GM21390 (cell line): ENCODE measurements at regions not wholly inside any gene's neighbourhood (a gene's known extent, or its start where the extent isn't known, plus 50 kb on each side); places are given as distances from the start of the nearest gene placed in this dataset.
A peak's percentile ranks its signal among the peaks of the same experiment; 100 is the strongest.

Experiments used
- ATAC-seq: cut with Tn5 transposase; IDR thresholded peaks from one replicate; pipeline ENCODE4 v1.9.1; 2021; ENCODE audit not compliant: unreplicated experiment

DNA sequence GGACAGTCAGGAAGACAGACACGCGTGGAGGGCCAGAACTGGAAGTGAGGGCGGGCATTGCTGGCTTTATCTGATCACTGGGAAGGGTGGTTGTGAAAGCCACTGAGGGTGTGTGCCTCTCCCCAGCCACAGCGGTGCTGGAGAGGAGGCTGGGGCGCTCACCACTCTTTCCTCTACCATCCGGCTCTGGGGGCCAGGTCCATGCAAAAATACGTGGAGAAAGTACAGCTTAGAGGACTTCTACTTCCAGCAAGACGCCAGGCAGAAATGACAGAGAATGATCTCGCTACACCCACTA is 148.8 kb upstream of the RPS6KA2 start:
- no peak for ATAC-seq

- peak; percentile 66 for ATAC-seq
Measured at GRCh38 chr6:166775180-166775922, 148.3 kb upstream of the RPS6KA2 start.

DNA sequence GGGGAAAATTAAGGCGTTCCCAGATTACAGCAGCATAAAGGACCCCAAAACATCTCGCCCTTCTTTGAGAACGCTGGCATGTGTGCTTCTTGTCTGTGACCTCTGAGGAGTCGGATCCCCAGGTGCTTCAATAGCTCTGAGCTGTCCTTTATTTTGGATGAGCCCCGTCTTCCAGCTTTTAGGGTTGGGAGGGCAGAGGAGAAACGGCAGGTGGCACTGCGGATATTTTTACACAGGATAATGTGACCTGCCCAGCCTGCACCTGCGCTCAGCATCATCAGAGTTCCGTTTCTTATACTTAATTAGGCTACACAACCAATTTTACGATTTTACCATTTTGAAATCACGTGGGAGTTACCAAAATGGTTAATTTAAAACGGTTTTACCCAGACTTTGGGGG is 147.7 kb upstream of the RPS6KA2 start:
- no peak for ATAC-seq

DNA sequence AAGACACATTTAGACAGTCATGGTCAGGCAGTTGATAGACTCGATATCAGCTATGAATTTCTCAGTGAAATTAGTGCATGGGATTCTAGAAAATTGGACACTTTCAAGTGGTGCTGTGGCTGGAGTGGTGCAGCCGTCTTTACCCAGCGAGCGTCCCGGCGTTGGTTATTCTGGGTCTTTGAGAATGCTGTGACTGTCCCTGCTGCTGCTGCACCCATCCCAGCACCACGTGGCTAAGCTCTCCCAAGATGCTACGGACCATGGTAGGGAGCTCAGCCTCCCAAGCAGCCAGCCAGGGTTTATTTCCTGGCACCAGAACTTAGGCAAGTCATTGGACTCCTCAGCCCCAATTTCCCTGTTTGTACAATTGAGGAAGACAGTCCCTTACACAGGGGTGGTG is 147.2 kb upstream of the RPS6KA2 start:
- ATAC-seq: no peak

DNA sequence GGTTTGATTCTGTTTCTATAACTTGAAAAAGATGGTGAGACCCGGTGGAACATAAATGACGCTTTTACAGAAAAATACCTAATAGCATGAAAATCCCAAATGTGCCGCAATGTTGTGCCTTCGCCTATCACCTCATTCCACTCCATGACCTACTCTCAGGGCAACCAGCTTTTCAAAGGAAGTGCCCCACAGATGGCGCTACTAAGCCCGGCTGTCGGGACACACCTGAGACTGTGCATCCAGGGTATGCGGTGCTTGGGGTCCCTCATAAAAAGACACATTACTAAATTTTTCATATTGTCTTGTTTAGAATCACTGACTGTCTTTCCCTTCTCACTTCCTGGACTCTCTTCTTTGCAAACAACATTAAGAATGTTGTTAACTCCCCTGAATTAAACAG is 145.5 kb upstream of the RPS6KA2 start:
- ATAC-seq: no peak

- no peak for ATAC-seq
Measured at GRCh38 chr6:166771701-166772100, 144.7 kb upstream of the RPS6KA2 start.

DNA sequence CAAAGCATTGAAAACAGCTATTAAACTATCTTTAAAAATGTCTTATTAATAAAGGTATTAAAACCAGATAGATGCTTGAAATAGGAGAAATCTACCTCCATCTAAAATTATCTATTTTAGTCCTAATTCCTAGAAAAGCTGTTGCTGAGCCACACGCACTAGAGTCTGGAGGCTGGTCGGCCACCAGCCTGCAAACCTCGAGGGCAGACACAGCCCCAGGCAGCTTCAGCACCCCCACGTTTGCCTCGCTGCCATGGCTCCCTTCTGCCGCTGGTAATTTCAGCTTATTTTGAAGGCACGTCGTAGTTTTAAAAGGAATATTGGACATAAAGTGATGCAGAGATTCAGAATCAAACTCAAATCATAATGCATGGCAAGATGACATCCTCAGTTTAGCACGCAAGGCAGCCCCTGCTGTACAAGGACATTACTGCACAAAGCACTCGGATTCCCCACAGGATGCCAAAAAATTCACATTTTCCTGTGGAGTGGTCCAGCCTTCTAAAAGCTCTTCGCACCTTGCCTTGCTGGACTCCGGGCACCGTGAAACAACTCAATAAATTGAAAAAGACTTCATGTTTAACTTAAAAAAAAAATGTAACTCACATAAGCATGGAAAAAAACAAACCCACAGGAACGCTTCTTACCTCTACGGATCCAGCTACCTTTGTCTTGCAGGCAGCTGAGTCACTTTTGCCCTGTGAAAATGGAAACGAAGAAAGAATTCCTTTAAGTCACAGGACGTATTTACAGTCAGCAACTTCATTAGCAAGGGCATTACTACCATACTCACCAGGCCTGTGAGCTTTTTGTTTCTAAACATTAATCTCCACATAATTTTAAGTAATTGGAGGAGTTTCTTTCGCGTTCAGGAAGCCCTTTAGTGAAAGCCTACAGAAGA is 143.4 kb upstream of the RPS6KA2 start:
- no peak for ATAC-seq

- ATAC-seq: no peak
Measured at GRCh38 chr6:166769648-166770047, 142.6 kb upstream of the RPS6KA2 start.

DNA sequence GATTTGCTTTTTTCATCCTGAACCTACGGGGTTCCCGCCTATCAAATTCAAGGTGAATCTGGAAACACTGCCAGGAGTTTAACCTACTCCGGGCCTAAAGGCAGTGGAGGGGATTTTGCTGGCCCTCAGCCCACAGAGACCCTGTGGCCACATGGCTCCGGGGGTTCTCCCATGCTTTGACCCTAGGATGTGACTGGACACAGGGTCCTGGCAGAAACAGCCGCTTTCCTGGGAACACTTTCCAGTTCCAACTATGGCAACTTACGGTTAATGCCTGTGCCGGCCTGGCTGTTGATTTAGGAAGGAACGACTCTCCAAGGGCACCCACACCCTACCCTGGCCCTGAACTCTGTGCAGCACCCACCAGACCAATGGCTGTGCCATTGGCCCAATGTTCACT is 141.7 kb upstream of the RPS6KA2 start:
- no peak for ATAC-seq

GRCh38 chr6:166767230-166767629 is 140.2 kb upstream of the RPS6KA2 start:
- no peak for ATAC-seq

GRCh38 chr6:166766769-166767168 is 139.7 kb upstream of the RPS6KA2 start:
- no peak for ATAC-seq

GRCh38 chr6:166765234-166765541 is 138.1 kb upstream of the RPS6KA2 start:
- no peak for ATAC-seq

DNA sequence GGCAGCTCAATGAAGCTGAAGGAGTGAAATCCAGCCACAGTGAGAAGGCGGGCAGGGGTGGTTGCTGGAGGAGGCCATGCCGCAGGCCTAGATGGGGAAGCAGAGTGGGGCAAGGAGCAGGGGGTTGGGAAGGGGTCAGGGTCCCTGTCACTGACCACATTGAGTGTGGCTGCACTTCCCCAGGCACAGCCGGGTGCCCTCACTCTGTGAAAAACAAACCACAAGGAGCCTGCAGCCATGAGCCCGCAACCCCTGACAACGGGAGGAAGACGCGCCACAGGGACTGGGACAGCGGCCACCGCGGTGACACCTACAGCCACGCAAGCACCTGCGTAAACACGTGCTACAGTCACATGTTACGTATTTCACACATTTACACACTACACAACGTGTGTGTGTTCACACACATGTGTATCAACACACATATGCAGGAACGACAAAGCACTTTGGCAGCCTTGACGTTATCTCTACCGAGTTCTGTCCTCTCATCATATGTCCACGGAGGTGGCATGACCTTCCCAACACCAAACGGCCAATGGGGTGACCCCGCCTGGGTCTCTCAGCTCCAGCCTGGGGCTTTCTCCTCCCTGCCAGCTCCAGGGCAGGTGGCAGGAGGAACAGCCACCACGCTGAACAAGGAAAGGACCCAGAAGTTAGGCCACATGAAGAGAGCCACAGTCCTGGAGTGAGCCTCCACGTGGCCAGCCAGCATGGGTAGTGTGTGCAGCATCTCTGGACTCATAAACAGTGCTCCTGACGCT is 137.6 kb upstream of the RPS6KA2 start:
- ATAC-seq: no peak

- ATAC-seq: no peak
Measured at GRCh38 chr6:166763606-166764472, 136.8 kb upstream of the RPS6KA2 start.

- ATAC-seq: no peak
Measured at GRCh38 chr6:166761801-166762200, 134.8 kb upstream of the RPS6KA2 start.

GRCh38 chr6:166760288-166760687 is 133.2 kb upstream of the RPS6KA2 start:
- ATAC-seq: no peak

DNA sequence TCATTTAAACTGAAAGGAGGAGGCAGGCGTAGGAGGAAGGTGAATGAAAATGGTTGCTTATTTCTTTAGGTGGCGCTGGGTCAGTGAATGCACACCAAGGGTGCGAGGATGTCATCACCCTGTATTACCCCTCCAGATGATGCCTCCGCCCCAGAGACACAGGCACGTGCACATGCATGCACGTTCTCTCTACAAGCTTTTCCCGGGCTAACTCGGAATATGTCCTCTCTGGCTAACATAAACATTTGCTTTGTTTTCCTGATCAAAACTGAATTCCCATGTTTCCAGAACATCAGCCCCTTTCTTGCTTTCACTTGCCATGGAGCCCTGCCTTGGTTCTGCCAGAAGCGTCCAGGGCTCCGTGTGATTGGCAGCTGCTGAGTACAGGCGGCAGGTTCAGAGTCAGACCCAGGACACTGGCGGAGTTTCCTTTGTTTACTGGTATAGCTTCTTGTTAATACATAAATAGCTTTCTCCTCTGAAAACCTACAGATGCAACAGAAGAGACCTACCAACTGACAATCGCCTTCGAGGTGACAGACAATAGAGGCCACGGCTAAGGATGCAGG is 131.2 kb upstream of the RPS6KA2 start:
- no peak for ATAC-seq

- no peak for ATAC-seq
Measured at GRCh38 chr6:166757232-166758135, 130.4 kb upstream of the RPS6KA2 start.

DNA sequence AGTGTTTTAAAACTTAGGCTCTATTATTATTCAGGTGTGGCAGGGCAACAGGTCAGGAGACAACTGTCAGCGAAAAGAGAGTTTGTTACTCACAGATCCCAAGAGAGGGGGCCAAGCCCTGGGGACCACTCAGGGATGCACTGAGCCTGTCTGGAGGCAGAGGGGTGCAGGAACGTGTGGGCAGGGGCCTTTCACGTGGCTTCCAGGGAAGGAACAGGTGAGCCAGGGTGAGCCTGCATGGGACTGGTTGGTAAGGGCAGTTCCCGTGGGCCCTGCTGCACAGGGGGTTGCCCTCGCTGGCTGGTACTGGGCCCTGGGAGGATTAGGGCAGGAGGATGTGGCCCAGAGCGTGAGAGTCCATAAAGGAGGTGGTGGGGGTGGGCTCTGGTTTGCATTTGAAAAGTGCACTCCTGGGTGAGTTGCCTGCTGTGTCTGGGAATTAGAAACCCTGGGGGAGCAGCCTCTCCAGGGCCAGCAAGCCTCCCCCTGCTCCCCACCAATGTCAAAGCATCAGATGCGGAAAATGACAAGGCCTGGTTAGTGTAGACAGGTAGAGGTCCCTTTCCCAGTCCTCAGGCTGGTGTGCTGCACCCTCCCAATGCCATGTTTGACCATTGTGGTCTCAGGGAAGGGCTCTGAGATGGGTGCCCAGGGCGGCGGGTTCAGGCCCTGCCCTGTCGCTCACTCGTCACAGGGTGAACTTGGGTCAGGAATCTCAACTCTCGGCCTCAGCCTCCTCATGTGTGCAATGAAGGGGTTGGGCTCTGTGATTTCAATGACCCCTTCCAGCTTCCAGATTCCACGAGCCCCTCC is 127.4 kb upstream of the RPS6KA2 start:
- no peak for ATAC-seq
